Inferior parietal cortex (tissue), 1 donor: ENCODE measurements at regions not wholly inside any gene's neighbourhood (a gene's known extent, or its start where the extent isn't known, plus 50 kb on each side); places are given as distances from the start of the nearest gene placed in this dataset.
"Not testable (repeated sequence)": the region's sequence is repeated elsewhere in the genome, so short reads cannot be mapped to it uniquely, and the experiment has no call there.

Source experiments
- DNase-seq: peaks from one replicate; pipeline ENCODE4 v3.0.0-alpha.2; 2016; ENCODE audit errors: extremely low spot score

DNA sequence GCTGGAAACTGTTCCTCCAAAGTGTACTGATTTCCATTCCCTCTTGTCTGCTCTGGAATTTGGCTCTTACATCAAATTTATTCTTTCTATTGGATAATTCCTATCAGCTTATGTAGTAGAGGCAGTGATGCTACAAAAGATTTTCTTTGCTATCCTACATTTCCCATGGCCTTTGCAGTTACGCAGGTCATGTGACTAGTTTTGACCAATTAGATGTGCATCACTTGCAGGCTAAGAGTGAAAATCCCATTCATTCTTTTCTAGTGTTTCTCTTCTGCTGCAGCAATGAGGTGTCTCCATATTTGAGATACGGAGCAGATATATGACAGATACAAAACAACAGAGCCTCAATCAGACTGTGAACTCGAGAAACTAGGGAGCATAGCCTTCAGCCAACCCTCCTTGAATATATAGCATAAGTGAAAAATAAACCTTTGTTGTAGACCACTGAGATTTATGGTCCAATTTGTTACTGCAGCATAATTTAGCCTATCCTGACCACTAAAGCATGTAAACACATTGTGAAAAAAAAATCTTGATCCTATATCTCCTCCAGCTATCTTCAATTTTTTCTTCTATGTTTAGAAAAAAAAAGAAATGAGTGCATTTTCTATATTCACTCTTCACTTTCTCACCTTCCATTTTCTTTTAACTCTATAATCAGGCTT lies 102.0 kb downstream of the HNMT start:
- DNase-seq = no peak

- no peak for DNase-seq
Observed at GRCh38 chr2:138066841-138067240, 102.6 kb downstream of the HNMT start.

- DNase-seq = not testable (repeated sequence)
Observed at GRCh38 chr2:138068669-138069068, 104.4 kb downstream of the HNMT start.

DNA sequence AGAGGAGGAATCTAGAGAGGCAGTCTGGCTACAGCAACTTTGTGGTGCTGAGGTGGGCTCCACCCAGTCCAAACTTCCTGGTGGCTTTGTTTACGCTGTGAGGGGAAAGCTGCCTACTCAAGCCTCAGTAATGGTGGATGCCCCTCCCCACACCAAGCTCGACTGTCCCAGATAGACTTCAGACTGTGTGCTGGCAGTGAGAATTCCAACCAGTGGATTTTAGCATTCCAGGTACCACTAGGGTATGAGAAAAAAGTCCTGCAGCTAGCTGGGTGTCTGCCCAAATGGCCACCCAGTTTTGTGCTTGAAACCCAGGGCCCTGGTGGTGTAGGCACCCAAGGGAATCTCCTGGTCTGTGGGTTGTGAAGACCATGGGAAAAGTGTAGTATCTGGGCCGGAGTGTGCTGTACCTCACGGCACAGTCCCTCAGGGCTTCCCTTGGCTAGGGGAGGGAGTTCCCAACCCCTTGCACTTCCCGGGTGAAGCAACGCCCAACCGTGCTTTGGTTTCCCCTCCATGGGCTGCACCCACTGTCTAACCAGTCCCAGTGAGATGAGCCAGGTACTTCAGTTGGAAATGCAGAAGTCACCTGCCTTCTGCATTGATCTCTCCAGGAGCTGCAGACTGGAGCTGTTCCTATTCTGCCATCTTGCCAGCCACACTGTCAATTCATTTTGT lies 106.9 kb downstream of the HNMT start:
- not testable (repeated sequence) for DNase-seq

DNA sequence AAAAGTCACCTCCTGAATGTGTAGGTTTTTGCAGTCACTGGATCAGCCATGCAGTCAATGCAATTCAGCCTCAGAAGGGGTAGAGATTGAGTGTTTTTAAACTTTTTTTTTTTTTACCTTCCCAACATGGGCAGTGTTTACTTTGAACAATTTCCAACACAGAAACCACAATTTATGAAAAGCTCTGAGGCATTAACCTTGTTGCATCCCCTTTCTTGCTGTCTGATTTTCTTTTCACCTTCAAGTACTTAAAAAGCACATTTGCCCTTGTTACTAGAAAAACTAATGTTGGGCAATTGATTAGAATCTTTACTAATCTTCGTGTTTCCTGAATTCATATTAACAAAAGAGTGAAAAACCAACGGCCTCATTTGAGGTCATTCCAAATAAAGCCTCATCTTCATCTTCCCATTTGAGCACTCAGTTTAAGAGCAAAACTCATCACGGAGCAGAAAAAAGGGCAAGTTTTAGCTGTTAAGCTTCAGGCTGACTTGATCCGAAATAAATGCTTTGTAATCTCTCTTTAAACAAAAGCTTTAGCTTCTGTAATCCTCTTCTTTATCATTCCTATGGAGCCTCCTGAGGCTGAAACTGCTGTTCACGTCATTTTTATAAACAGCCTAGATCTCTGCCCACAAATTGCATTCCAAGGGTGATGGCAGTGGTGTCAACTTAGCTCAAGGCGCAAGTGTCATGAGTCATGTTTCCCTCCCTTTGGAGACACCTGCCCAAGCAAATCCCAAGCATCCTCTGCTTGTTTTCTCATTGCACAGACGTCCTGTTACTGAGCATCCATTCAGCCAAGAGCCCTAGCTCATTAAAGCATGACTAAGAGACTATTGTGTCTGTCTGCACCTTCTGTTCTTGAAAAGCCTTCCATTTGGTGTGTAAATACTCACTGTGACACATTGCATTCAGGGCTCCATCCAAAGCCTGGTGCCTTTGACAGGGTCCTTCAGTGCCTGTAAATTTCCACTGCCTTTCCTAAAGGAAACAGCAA lies 107.7 kb downstream of the HNMT start:
- DNase-seq = no peak

DNA sequence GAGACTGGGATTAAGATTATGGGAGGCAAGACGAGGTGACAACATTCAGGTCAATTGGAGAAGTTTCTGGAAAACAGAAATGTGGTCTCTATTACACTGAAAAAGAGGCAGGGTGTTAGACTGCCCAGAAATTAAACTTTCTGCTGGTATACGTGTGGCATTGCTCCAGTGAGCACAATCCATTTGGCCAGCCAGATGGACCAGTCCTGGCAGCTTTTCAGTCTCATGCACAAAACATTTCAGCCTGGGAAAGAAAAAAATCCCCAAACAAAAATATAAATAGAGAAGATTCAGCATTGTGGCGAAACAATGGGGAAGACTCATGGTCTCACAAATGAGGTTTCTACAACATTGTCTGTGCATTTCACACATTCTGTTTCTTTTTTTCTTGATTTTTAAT lies 113.9 kb downstream of the HNMT start:
- DNase-seq = peak; percentile 51

GRCh38 chr2:138079976-138080375 lies 115.7 kb downstream of the HNMT start:
- no peak for DNase-seq

- DNase-seq = no peak
Observed at GRCh38 chr2:138081225-138082073, 117.2 kb downstream of the HNMT start.

GRCh38 chr2:138084206-138084605 lies 119.9 kb downstream of the HNMT start:
- no peak for DNase-seq

DNA sequence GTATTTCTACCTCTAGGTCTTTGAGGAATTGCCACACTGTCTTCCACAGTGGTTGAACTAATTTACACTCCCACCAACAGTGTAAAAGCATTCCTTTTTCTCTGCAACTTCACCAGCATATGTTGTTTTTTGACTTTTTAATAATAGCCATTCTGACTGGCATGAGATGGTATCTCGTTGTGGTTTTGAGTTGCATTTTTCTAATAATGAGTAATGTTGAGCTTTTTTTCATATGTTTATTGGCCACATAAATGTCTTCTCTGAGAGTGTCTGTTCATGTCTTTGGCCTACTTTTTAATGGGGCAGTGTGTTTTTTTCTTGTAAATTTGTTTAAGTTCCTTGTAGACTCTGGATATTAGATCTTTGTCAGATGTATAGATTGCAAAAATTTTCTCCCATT lies 121.2 kb downstream of the HNMT start:
- not testable (repeated sequence) for DNase-seq

- peak; percentile 40 for DNase-seq
Observed at GRCh38 chr2:138086576-138086975, 122.3 kb downstream of the HNMT start.

DNA sequence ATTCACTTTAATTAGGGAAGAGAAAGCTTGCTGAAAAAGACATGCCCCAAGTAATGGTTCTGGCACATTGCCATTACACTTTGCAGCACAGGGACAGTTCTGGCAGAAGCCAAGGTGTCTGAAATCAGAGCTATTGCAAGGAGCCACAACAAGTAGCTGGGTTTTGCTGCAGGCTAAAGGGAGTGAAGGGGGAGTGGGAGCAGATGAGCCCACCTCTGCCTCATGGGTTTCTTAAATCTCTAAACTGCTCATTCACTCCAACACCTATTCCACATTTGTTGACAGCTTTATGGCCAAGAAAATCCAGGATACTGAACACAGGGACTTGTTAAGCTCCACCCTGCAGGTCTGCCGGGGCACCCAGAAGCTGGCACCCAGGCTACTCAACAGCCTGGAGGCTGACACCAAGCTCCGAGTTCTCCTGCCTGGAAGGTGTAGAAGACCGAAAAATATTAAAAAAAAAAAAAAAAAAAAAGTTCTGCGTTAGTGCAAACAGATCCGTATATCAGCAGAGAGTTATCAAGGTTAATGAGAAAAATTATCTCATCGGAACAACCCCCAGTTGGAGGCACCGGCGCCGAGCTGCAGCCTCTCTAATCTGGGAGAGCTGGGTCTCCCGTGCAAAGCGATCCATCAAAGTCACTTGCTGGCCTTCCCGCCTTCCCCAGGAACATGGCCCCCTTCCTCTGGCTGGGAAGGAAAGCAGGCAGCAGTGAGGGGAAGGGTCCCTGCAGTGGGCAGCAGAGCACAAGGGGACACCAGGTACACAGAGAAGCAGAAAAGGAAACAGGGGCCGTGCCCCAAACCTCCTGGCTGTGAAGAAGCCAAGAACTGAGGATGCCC lies 123.7 kb downstream of the HNMT start:
- no peak for DNase-seq

DNA sequence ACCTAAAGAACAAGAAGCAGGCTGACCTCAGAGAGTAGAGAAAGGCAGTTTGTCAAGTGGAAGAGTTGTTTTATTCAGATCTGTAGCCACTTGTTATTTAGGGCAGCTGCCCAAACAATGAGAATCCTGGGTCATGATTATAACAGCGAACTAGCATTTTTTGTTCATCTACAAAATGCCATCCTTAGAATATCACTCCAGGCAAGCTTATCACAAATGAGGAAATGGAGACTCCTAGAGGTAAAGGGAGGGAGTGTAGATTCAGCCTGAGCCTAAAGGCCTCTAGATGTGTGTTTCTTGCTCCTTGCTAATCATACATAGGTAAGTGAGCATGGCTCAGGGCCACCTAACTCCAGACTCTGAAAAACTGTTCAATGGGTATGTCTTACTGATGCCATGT lies 126.1 kb downstream of the HNMT start:
- DNase-seq = peak; percentile 67

GRCh38 chr2:138093455-138093854 lies 129.2 kb downstream of the HNMT start:
- no peak for DNase-seq

- no peak for DNase-seq
Observed at GRCh38 chr2:138094031-138094430, 129.8 kb downstream of the HNMT start.

DNA sequence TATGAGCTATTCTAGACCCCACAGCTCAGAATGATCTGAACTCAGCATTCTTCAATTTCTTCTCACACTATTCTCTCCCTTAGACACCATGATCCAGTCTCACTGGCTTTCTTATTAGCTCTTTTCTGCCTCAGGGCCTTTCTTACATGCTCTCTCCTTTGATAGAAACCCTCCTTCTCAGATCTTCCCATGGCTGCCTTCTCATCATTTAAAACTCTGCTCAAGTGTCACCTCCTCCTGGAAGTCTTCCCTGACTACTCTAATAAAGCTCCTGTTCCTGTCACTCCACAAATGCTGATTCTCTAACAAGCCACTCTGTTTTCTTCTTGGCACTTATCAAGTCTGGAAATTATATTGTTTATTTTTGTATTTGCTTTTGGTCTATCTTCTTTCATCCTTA lies 131.1 kb downstream of the HNMT start:
- no peak for DNase-seq

DNA sequence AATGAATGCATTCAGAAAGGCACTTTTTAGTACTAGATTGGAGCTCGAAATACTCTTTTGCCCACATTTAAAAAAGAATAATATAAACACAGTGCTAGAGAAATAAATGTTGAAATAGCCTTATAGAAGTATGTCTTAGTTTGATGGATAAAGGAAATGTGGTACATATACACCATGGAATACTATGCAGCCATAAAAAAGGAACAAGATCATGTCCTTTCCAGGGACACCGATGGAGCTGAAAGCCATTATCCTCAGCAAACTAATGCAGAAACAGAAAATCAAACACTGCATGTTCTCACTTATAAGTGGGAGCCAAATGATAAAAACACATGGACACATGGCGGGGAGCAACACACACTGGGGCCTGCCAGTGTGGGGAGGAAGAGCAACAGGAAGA lies 135.0 kb downstream of the HNMT start:
- DNase-seq = not testable (repeated sequence)

GRCh38 chr2:138101718-138102117 lies 137.4 kb downstream of the HNMT start:
- no peak for DNase-seq

DNA sequence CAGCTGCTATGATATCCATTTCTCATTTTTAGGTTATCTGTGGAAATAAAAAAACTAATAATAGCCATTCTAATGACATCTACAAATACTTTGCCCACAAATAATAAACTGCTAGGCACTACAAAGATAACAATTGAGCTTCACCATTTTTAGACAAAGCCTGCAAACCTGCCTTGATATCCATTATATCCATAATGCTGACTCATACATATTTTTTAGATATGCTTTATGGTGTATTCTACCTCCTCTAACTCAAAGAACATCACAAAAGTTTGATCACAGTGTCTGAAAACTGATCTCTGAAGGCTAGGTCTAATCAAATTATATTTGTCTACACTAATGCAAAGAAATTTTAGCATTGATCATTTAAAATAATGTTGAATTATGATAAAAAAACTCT lies 138.4 kb downstream of the HNMT start:
- DNase-seq = no peak

GRCh38 chr2:138103156-138103555 lies 138.9 kb downstream of the HNMT start:
- no peak for DNase-seq

DNA sequence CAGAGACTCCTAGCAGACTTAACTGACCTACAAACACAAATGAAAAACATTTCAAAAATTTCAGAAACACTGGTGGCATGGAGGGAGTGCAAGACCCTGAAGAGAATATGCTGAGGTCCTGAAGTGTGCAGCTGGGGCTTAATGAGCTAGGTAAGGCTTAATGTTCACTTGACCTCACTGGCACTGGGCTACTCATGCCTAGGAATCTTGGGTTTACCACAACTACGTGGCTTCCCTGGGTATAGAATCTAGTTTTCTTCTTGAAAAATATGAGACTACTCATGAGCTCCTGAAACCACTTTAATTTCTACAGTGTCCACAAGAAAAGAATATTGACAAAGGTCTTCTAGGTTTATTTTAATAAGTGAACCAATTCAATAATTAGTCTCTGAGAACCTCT lies 139.8 kb downstream of the HNMT start:
- no peak for DNase-seq
